Activated CD8-positive, alpha-beta T cell treated with anti-CD3 and anti-CD28 coated beads for 36 hours (primary cell): ENCODE measurements at regions not wholly inside any gene's neighbourhood (a gene's known extent, or its start where the extent isn't known, plus 50 kb on each side); places are given as distances from the start of the nearest gene placed in this dataset.

Experiments
- ATAC-seq: fragments of 200-7000 bp; cut with Tn5 transposase; one replicate; pipeline ENCODE4 v1.10.0; 2021; ENCODE audit warnings: mild to moderate bottlenecking, moderate library complexity
- CTCF ChIA-PET: fragments of 350-600 bp; sonication (Branson Sonifier 250); formaldehyde crosslinking; loops from one replicate; lab custom pipeline; 2021; ENCODE audit warnings: antibody characterized with exemption; lab: Charles Lee
- POLR2A ChIA-PET: fragments of 350-600 bp; sonication (Branson Sonifier 250); formaldehyde crosslinking; loops from one replicate; lab custom pipeline; 2021; ENCODE audit warnings: antibody characterized with exemption; lab: Charles Lee
- DNase-seq: peaks from one replicate; pipeline ENCODE4 v3.0.0-alpha.2; 2020
- H3K27ac Mint-ChIP-seq: one replicate; pipeline ENCODE4 v1.8.0; 2021; ENCODE audit warnings: mild to moderate bottlenecking, mixed read lengths
- H3K27me3 Mint-ChIP-seq: one replicate; pipeline ENCODE4 v1.8.0; 2021; ENCODE audit warnings: mixed read lengths
- H3K36me3 Mint-ChIP-seq: one replicate; pipeline ENCODE4 v1.8.0; 2021; ENCODE audit warnings: low read depth, mixed read lengths
- H3K4me1 Mint-ChIP-seq: one replicate; pipeline ENCODE4 v1.8.0; 2021; ENCODE audit warnings: low read depth, mixed read lengths
- H3K4me3 Mint-ChIP-seq: one replicate; pipeline ENCODE4 v1.8.0; 2021; ENCODE audit warnings: mild to moderate bottlenecking, moderate library complexity, mixed read lengths
- H3K9me3 Mint-ChIP-seq: one replicate; pipeline ENCODE4 v1.8.0; 2021; ENCODE audit warnings: mixed read lengths
- intact Hi-C: fragments of 100-400 bp; cut with micrococcal nuclease; formaldehyde crosslinking; loops from one replicate; pipeline ENCODE4 v1.10.0; 2022
- TF ChIP-seq, protein P1 (sequence below): fragments of 200-600 bp; IDR thresholded peaks from one replicate; pipeline ENCODE4 v1.8.0; 2022; ENCODE audit warnings: antibody characterized with exemption, mild to moderate bottlenecking

DNA sequence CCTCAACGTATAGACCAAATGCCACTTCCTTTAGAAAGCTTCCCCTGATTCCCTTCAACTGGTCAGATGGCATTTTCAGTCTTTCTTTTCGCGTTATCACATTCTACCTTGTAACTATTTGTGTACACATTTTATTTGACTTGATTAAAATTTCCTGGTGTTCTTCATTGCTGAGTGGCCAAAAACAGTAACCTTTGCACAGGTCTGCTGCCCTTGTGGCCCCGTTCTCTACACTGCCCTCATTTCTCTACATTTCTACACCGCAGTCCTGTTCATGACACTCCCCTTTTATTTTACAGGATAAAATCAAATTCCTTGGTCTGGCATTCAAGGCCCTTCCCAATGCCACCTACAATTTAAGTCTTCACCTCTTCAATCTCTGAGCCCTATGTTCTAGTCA is 334.2 kb upstream of the SLC30A5 start:
- no peak overlapping the region for H3K27ac Mint-ChIP-seq
- no peaks in the 10 kb centered on the region for H3K9me3 Mint-ChIP-seq
- intact Hi-C loops: no loop called here
- H3K4me3 Mint-ChIP-seq: no peak overlapping the region
- POLR2A ChIA-PET: no interaction called here
- H3K4me1 Mint-ChIP-seq: no peaks in the 10 kb centered on the region
- TF ChIP-seq, protein P1, sequence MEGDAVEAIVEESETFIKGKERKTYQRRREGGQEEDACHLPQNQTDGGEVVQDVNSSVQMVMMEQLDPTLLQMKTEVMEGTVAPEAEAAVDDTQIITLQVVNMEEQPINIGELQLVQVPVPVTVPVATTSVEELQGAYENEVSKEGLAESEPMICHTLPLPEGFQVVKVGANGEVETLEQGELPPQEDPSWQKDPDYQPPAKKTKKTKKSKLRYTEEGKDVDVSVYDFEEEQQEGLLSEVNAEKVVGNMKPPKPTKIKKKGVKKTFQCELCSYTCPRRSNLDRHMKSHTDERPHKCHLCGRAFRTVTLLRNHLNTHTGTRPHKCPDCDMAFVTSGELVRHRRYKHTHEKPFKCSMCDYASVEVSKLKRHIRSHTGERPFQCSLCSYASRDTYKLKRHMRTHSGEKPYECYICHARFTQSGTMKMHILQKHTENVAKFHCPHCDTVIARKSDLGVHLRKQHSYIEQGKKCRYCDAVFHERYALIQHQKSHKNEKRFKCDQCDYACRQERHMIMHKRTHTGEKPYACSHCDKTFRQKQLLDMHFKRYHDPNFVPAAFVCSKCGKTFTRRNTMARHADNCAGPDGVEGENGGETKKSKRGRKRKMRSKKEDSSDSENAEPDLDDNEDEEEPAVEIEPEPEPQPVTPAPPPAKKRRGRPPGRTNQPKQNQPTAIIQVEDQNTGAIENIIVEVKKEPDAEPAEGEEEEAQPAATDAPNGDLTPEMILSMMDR: no peak
- DNase-seq (no peak), ATAC-seq (no peak)
- no peaks in the 10 kb centered on the region for H3K36me3 Mint-ChIP-seq
- CTCF ChIA-PET: no interaction called here
- H3K27me3 Mint-ChIP-seq: no peaks in the 10 kb centered on the region

DNA sequence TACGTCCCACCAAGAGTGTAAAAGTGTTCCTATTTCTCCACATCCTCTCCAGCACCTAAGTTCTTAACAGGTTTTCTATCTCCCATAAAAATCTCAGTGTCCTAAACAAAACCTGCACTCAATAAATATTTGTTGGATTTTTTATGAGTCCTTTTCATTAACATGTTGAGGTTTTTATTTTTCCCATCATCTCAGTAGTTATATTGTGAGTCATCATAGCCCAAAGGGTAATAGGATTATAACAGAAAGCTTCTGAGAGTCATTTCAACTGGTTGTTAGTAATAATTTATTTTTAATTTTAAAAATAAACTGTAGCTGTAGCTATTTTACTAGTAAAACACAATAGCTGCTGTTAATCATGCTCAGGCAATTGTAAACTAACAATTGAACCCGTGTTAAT is 331.6 kb upstream of the SLC30A5 start:
- H3K27me3 Mint-ChIP-seq: no peaks in the 10 kb centered on the region
- TF ChIP-seq, protein P1: no peak
- H3K27ac Mint-ChIP-seq: no peak overlapping the region
- no peak for DNase-seq
- POLR2A ChIA-PET: no interaction called here
- CTCF ChIA-PET: no interaction called here
- H3K9me3 Mint-ChIP-seq: no peaks in the 10 kb centered on the region
- ATAC-seq: no peak
- H3K36me3 Mint-ChIP-seq: no peaks in the 10 kb centered on the region
- intact Hi-C loops: no loop called here
- no peaks in the 10 kb centered on the region for H3K4me1 Mint-ChIP-seq
- no peak overlapping the region for H3K4me3 Mint-ChIP-seq

DNA sequence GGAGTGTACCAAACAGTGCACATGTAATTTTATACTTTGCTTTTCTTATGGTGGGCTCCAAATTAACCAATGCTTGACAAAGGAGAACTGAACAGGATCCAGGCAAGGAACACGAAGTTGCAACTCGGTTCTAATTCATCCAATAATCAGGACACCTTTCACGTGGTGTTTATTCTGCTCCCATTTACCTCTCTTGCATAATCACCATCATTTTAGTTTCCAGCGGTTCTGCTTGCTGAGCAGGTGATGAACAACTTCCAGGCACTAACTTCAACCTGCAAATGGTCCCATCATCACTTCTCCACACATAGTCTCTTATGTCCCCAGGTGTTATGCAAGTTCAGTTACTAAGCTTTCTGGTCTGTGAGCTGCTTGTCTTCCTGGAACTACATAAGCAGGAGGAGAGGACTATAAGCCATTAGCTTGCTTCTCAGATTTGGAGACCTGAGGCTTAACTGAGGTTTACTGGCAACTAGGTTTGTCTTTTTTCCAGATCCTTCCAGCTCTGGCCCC is 326.8 kb upstream of the SLC30A5 start:
- intact Hi-C loops: no loop called here
- CTCF ChIA-PET: no interaction called here
- ATAC-seq: no peak
- TF ChIP-seq, protein P1: no peak
- no peak overlapping the region for H3K27ac Mint-ChIP-seq
- H3K36me3 Mint-ChIP-seq: no peaks in the 10 kb centered on the region
- POLR2A ChIA-PET: no interaction called here
- no peak for DNase-seq
- no peaks in the 10 kb centered on the region for H3K9me3 Mint-ChIP-seq
- no peaks in the 10 kb centered on the region for H3K27me3 Mint-ChIP-seq
- H3K4me3 Mint-ChIP-seq: no peak overlapping the region
- no peaks in the 10 kb centered on the region for H3K4me1 Mint-ChIP-seq

DNA sequence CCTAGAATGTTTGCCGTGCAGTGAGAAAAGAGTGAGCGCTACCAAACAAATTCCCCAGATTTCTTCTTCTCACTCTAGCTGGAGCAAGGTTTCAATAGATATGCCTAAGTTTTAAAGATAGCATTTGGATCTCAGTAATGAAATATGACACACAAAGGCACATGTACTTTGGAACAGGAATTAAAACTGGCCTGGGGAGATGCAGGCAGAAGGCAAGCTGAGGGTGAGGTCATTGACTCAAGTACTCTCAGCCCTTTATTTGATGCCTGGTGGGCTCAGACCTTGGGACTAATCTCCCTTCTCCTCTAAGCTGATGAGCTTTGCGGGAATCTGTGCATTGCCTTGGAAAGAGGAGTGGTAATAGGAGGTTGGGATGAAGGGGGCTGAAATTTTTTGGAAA is 323.3 kb upstream of the SLC30A5 start:
- Mint-ChIP-seq H3K4me1 (no peaks in the 10 kb centered on the region), H3K27ac (no peak overlapping the region), H3K9me3 (peaks cover 3% of the 10 kb centered on the region), H3K27me3 (no peaks in the 10 kb centered on the region), H3K4me3 (no peak overlapping the region), H3K36me3 (no peaks in the 10 kb centered on the region)
- TF ChIP-seq, protein P1: no peak
- no peak for DNase-seq
- ChIA-PET CTCF (no interaction called here), POLR2A (no interaction called here)
- ATAC-seq: no peak
- intact Hi-C loops: no loop called here

DNA sequence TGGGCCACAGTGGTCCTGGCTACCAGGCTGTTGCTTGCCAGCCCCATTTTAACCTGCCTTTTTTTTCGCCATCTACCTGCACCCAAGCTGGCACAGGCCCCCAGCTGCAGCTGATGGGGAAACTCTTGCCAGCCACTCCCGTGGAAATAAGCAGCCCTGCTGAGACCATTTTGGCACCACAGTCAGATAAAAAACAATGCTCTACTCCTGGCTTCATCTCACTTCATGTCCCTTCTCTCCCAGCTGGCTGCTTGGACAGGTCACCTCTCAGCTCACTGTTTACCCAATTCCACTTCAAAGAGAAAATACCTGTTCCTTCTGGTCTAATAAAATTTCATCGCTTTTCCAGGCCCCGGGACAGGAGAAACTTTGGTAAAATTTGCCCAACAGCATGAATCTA is 322.6 kb upstream of the SLC30A5 start:
- Mint-ChIP-seq H3K36me3 (no peaks in the 10 kb centered on the region), H3K4me1 (no peaks in the 10 kb centered on the region), H3K27me3 (no peaks in the 10 kb centered on the region), H3K9me3 (peaks cover 3% of the 10 kb centered on the region), H3K27ac (no peak overlapping the region), H3K4me3 (no peak overlapping the region)
- ChIA-PET POLR2A (no interaction called here), CTCF (no interaction called here)
- DNase-seq (no peak), ATAC-seq (no peak)
- TF ChIP-seq, protein P1: no peak
- intact Hi-C loops: no loop called here
